ENCODE measurements at regions not wholly inside any gene's neighbourhood (a gene's known extent, or its start where the extent isn't known, plus 50 kb on each side); places are given as distances from the start of the nearest gene placed in this dataset.

DNA sequence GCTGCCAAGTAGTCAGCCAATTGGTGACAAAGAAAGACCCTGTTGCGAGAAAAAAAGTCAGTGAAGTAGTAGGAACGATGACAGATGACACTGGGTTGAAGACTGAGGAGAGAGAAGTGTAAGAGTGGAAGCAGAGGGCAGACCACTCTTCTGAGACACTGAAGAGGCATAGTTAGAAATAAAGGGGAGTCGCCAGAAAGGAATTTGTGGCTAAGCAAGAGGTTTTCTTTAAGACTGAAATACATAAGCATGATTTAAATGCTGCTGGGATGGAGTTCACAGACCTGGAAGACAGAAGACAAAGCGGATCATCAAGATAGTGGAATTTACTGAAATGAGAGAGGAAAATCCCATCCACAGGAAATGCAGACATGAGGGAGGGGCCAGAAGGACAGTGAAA lies 56.2 kb upstream of the USPL1 start:
- Histone ChIP-seq H3K27me3 (ENCODE audit: control insufficient read depth in 2 of 2, insufficient read depth in 2 of 2, low read length in 2 of 2) (no peaks in the 10 kb centered on the region), H3K9me1 (replicated peaks; ENCODE audit: control insufficient read depth, extremely low read depth, insufficient read depth, low read length) (no peaks in the 10 kb centered on the region), H3K36me3 (ENCODE audit: control insufficient read depth in 2 of 2, extremely low read depth in 1 of 2, insufficient read depth in 2 of 2, low read length in 2 of 2) (no peaks in the 10 kb centered on the region), H3K9ac (replicated peaks; ENCODE audit: extremely low read depth, insufficient read depth, low read length) (no peak overlapping the region), H3K79me2 (ENCODE audit: control insufficient read depth, insufficient read depth, low read length) (no peaks in the 10 kb centered on the region), H3K4me2 (ENCODE audit: insufficient read depth, low read length) (no peak overlapping the region), H4K20me1 (replicated peaks; ENCODE audit: control insufficient read depth, extremely low read depth, insufficient read depth, low read length) (no peaks in the 10 kb centered on the region), H3K4me1 (ENCODE audit: control insufficient read depth, extremely low read depth, insufficient read depth, low read length) (no peaks in the 10 kb centered on the region), H2AFZ (ENCODE audit: low read depth, low read length) (no peak overlapping the region), H3K9me3 (replicated peaks; ENCODE audit: control insufficient read depth, insufficient read depth, low read length) (no peaks in the 10 kb centered on the region), H3K27ac (ENCODE audit: insufficient read depth, low read depth, low read length) (no peak overlapping the region), H3K4me3 (replicated peaks in 1 of 3; ENCODE audit: insufficient read depth in 1 of 3, low read depth in 1 of 3, low read length in 3 of 3) (no peak overlapping the region)
- TF ChIP-seq MYC (IDR thresholded peaks at IDR 0.05; ENCODE audit: low read depth, low read length) (no peak), POLR2AphosphoS5 (IDR thresholded peaks at IDR 0.05; ENCODE audit: insufficient read depth, low read depth, low read length) (no peak), EZH2 (IDR thresholded peaks at IDR 0.05; ENCODE audit: borderline replicate concordance, low read depth, low read length, severe bottlenecking) (no peak), JUN (IDR thresholded peaks at IDR 0.05; ENCODE audit: borderline replicate concordance, insufficient read depth, insufficient read length, low read depth) (no peak), GATA2 (IDR thresholded peaks at IDR 0.05; ENCODE audit: insufficient read depth, insufficient read length, low read depth, low read length) (no peak), FOS (IDR thresholded peaks at IDR 0.05; ENCODE audit: borderline replicate concordance, insufficient read depth, low read length) (no peak), POLR2A (IDR thresholded peaks at IDR 0.05; ENCODE audit: low read depth, low read length) (no peak)
- TF ChIP-seq, protein P1, sequence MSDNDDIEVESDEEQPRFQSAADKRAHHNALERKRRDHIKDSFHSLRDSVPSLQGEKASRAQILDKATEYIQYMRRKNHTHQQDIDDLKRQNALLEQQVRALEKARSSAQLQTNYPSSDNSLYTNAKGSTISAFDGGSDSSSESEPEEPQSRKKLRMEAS (IDR thresholded peaks at IDR 0.05; ENCODE audit: insufficient read depth, insufficient read length): no peak
- TF ChIP-seq, protein P2, sequence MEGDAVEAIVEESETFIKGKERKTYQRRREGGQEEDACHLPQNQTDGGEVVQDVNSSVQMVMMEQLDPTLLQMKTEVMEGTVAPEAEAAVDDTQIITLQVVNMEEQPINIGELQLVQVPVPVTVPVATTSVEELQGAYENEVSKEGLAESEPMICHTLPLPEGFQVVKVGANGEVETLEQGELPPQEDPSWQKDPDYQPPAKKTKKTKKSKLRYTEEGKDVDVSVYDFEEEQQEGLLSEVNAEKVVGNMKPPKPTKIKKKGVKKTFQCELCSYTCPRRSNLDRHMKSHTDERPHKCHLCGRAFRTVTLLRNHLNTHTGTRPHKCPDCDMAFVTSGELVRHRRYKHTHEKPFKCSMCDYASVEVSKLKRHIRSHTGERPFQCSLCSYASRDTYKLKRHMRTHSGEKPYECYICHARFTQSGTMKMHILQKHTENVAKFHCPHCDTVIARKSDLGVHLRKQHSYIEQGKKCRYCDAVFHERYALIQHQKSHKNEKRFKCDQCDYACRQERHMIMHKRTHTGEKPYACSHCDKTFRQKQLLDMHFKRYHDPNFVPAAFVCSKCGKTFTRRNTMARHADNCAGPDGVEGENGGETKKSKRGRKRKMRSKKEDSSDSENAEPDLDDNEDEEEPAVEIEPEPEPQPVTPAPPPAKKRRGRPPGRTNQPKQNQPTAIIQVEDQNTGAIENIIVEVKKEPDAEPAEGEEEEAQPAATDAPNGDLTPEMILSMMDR (IDR thresholded peaks at IDR 0.05; ENCODE audit: extremely low read depth in 1 of 2, insufficient read depth in 1 of 2, low read depth in 1 of 2, low read length in 2 of 2): no peak
- no peak for FAIRE-seq
- dilution Hi-C loops (cut with MboI; ENCODE audit: extremely low pct_ligation_motif_present, low sequenced_read_pairs) (no loop called here), intact Hi-C loops (cut with micrococcal nuclease) (no loop called here)
- POLR2A ChIA-PET: no interaction called here
- CTCF ChIA-PET: no interaction called here
- DNase-seq (ENCODE audit: low read depth, low spot score): no peak
- BruUV-seq (replicated peaks): no TSS peak
